AG09319 (cell line): ENCODE measurements at regions not wholly inside any gene's neighbourhood (a gene's known extent, or its start where the extent isn't known, plus 50 kb on each side); places are given as distances from the start of the nearest gene placed in this dataset.

Experiments used
- DNase-seq: peaks from one replicate; pipeline ENCODE4 v3.0.0-alpha.2; 2010; ENCODE audit warnings: low read depth; ENCODE audit errors: extremely low read depth
- TF ChIP-seq, protein P1 (sequence below): IDR thresholded peaks from 2 replicates; pipeline ENCODE4 v1.5.1; 2011; ENCODE audit warnings: low read depth, mild to moderate bottlenecking, inconsistent platforms, low read length, moderate library complexity

DNA sequence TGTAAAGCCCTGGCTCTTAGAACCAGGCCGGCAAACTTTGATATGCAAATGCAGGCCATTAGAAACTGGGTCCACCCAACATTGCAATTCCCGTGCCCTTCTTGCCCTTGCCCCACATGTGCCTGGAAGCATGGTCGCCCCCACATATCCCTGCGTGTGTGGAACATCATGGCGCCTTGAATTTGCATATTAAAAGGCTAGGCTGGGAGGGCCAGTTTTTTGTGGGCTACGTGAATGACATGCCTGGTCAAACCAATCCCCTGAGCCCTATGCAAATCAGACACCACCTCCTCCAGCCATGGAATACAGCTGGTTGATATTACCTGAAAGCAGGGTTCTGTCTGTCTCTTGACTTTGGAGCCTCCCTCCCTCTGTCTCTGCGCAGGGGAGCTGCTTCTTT lies 58.7 kb upstream of the ARHGEF26 start:
- DNase-seq, result no peak
- TF ChIP-seq, protein P1, sequence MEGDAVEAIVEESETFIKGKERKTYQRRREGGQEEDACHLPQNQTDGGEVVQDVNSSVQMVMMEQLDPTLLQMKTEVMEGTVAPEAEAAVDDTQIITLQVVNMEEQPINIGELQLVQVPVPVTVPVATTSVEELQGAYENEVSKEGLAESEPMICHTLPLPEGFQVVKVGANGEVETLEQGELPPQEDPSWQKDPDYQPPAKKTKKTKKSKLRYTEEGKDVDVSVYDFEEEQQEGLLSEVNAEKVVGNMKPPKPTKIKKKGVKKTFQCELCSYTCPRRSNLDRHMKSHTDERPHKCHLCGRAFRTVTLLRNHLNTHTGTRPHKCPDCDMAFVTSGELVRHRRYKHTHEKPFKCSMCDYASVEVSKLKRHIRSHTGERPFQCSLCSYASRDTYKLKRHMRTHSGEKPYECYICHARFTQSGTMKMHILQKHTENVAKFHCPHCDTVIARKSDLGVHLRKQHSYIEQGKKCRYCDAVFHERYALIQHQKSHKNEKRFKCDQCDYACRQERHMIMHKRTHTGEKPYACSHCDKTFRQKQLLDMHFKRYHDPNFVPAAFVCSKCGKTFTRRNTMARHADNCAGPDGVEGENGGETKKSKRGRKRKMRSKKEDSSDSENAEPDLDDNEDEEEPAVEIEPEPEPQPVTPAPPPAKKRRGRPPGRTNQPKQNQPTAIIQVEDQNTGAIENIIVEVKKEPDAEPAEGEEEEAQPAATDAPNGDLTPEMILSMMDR, result no peak

DNA sequence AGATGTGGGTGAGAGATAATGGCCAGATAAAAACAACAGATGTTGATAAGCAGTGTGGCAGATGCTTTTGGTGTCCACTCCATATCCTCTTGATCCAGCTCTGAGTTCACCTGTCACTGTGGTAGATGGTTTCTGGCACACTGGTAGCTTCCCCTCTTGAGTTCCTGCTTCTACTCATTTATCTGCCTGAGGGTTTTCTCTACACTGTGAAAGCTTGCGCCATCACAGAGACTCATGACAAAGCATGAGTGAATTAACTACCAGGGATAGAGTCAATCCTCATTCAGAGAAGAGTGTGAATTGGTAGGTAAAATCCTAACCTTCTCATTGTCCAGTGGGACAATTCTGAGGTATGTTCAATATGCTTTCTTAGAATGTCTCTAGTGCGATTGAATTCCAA lies 50.0 kb upstream of the ARHGEF26 start:
- DNase-seq, result no peak
- TF ChIP-seq, protein P1, result no peak
